ENCODE measurements at regions not wholly inside any gene's neighbourhood (a gene's known extent, or its start where the extent isn't known, plus 50 kb on each side); places are given as distances from the start of the nearest gene placed in this dataset.

- Histone ChIP-seq H3K36me3 (no peaks in the 10 kb centered on the region), H3K27me3 (no peaks in the 10 kb centered on the region), H3K4me3 (no peak overlapping the region), H3K27ac (no peak overlapping the region), H3K4me1 (no peaks in the 10 kb centered on the region), H3K9me3 (no peaks in the 10 kb centered on the region)
- no peak for DNase-seq (ENCODE audit: low spot score in 2 of 2)
- intact Hi-C loops (cut with DNase I): no loop called here
- TF ChIP-seq CTCF (IDR thresholded peaks at IDR 0.05): no peak
Measured at GRCh38 chr12:98222135-98222534, 293.3 kb upstream of the TMPO start.

GRCh38 chr12:98224584-98225221 is 290.7 kb upstream of the TMPO start:
- no peaks in the 10 kb centered on the region for H3K36me3 ChIP-seq
- no peaks in the 10 kb centered on the region for H3K9me3 ChIP-seq
- H3K4me3 ChIP-seq: no peak overlapping the region
- no peak for DNase-seq (ENCODE audit: low spot score in 2 of 2)
- H3K4me1 ChIP-seq: no peaks in the 10 kb centered on the region
- TF ChIP-seq CTCF (IDR thresholded peaks at IDR 0.05): no peak
- intact Hi-C loops (cut with DNase I): no loop called here
- no peak overlapping the region for H3K27ac ChIP-seq
- H3K27me3 ChIP-seq: no peaks in the 10 kb centered on the region

- Histone ChIP-seq H3K4me3 (no peak overlapping the region), H3K27ac (no peak overlapping the region), H3K36me3 (no peaks in the 10 kb centered on the region), H3K4me1 (no peaks in the 10 kb centered on the region), H3K27me3 (no peaks in the 10 kb centered on the region), H3K9me3 (no peaks in the 10 kb centered on the region)
- no peak for TF ChIP-seq CTCF (IDR thresholded peaks at IDR 0.05)
- intact Hi-C loops (cut with DNase I): no loop called here
- no peak for DNase-seq (ENCODE audit: low spot score in 2 of 2)
Measured at GRCh38 chr12:98227162-98227561, 288.2 kb upstream of the TMPO start.

DNA sequence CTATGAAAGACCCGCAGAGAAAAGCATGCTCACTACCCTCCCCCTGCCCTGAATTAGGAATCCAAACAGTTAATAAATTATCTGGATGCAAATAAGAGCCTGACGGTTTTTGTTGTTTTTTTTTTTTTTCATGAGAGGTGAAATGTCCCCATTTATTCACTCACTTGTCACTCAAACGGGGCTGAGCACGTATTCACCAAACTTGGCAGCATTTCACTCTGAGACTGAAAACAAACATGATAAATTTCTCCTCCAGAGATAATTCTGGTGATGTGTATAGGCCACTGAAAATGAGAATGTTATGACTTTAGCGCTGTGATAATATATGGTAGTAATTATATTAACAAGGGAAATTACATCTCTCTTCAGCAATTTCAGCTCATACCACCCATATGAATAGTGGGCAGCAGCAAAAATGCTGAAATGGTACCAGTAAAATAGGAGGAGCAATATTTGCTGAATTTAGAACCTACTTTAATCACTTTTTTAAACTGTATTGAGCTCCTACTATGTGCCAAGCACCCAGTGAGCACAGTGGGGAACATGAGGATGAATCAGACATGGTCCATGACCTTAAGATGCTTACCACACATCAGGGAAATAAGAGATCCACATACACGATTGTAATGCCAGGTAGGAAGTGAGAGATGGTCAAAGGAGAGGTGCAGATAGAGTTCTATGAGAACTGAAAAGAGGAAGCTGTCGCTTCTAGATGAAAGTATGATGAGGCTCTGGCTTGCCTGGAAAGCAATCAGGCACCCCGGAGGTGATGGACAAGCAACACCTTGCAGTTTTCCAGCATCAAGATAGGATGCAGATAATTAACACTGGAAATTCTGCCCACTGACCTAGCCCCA is 286.5 kb upstream of the TMPO start:
- TF ChIP-seq CTCF (IDR thresholded peaks at IDR 0.05): no peak
- no peak for DNase-seq (ENCODE audit: low spot score in 2 of 2)
- H3K27ac ChIP-seq: no peak overlapping the region
- H3K27me3 ChIP-seq: no peaks in the 10 kb centered on the region
- H3K4me3 ChIP-seq: no peak overlapping the region
- no peaks in the 10 kb centered on the region for H3K36me3 ChIP-seq
- intact Hi-C loops (cut with DNase I): no loop called here
- no peaks in the 10 kb centered on the region for H3K9me3 ChIP-seq
- H3K4me1 ChIP-seq: no peaks in the 10 kb centered on the region

GRCh38 chr12:98229540-98229924 is 285.9 kb upstream of the TMPO start:
- no peaks in the 10 kb centered on the region for H3K4me1 ChIP-seq
- no peak for TF ChIP-seq CTCF (IDR thresholded peaks at IDR 0.05)
- no peaks in the 10 kb centered on the region for H3K36me3 ChIP-seq
- no peak overlapping the region for H3K27ac ChIP-seq
- no peak for DNase-seq (ENCODE audit: low spot score in 2 of 2)
- H3K9me3 ChIP-seq: no peaks in the 10 kb centered on the region
- no peak overlapping the region for H3K4me3 ChIP-seq
- no peaks in the 10 kb centered on the region for H3K27me3 ChIP-seq
- intact Hi-C loops (cut with DNase I): no loop called here
